ENCODE measurements at regions not wholly inside any gene's neighbourhood (a gene's known extent, or its start where the extent isn't known, plus 50 kb on each side); places are given as distances from the start of the nearest gene placed in this dataset.

- no peak for DNase-seq (ENCODE audit: low read depth)
Measured at GRCh38 chr16:60060731-60061130, 1326.6 kb upstream of the GOT2 start.

- DNase-seq (ENCODE audit: low read depth): no peak
Measured at GRCh38 chr16:60059141-60059540, 1325.0 kb upstream of the GOT2 start.

- no peak for DNase-seq (ENCODE audit: low read depth)
Measured at GRCh38 chr16:60041671-60042070, 1307.6 kb upstream of the GOT2 start.

GRCh38 chr16:60031740-60032139 lies 1297.6 kb upstream of the GOT2 start:
- peak; percentile 4 for DNase-seq (ENCODE audit: low read depth)

- DNase-seq (ENCODE audit: low read depth): no peak
Measured at GRCh38 chr16:60027351-60027750, 1293.2 kb upstream of the GOT2 start.

GRCh38 chr16:60013076-60013475 lies 1279.0 kb upstream of the GOT2 start:
- no peak for DNase-seq (ENCODE audit: low read depth)

- no peak for DNase-seq (ENCODE audit: low read depth)
Measured at GRCh38 chr16:60001523-60001922, 1267.4 kb upstream of the GOT2 start.

- no peak for DNase-seq (ENCODE audit: low read depth)
Measured at GRCh38 chr16:59997706-59998105, 1263.6 kb upstream of the GOT2 start.

GRCh38 chr16:59993101-59993500 lies 1259.0 kb upstream of the GOT2 start:
- no peak for DNase-seq (ENCODE audit: low read depth)

- no peak for DNase-seq (ENCODE audit: low read depth)
Measured at GRCh38 chr16:59991171-59991570, 1257.1 kb upstream of the GOT2 start.

- no peak for DNase-seq (ENCODE audit: low read depth)
Measured at GRCh38 chr16:59988591-59988990, 1254.5 kb upstream of the GOT2 start.

GRCh38 chr16:59975953-59976352 lies 1241.8 kb upstream of the GOT2 start:
- DNase-seq (ENCODE audit: low read depth): no peak

- DNase-seq (ENCODE audit: low read depth): peak; percentile 53
Measured at GRCh38 chr16:59973966-59974365, 1239.8 kb upstream of the GOT2 start.

- DNase-seq (ENCODE audit: low read depth): no peak
Measured at GRCh38 chr16:59971264-59971663, 1237.1 kb upstream of the GOT2 start.

- DNase-seq (ENCODE audit: low read depth): peak; percentile 16
Measured at GRCh38 chr16:59964232-59964924, 1230.3 kb upstream of the GOT2 start.

GRCh38 chr16:59959311-59959710 lies 1225.2 kb upstream of the GOT2 start:
- DNase-seq (ENCODE audit: low read depth): no peak

GRCh38 chr16:59950431-59950830 lies 1216.3 kb upstream of the GOT2 start:
- peak; percentile 7 for DNase-seq (ENCODE audit: low read depth)

GRCh38 chr16:59944041-59944440 lies 1209.9 kb upstream of the GOT2 start:
- DNase-seq (ENCODE audit: low read depth): peak; percentile 60

GRCh38 chr16:59941594-59941993 lies 1207.5 kb upstream of the GOT2 start:
- no peak for DNase-seq (ENCODE audit: low read depth)

GRCh38 chr16:59920054-59920453 lies 1185.9 kb upstream of the GOT2 start:
- DNase-seq (ENCODE audit: low read depth): no peak

- DNase-seq (ENCODE audit: low read depth): no peak
Measured at GRCh38 chr16:59913666-59914065, 1179.5 kb upstream of the GOT2 start.

- no peak for DNase-seq (ENCODE audit: low read depth)
Measured at GRCh38 chr16:59909262-59909661, 1175.1 kb upstream of the GOT2 start.

GRCh38 chr16:59907611-59908010 lies 1173.5 kb upstream of the GOT2 start:
- no peak for DNase-seq (ENCODE audit: low read depth)

- DNase-seq (ENCODE audit: low read depth): no peak
Measured at GRCh38 chr16:59905606-59906005, 1171.5 kb upstream of the GOT2 start.

Data from myocyte (in vitro differentiated cells).